MCF 10A (cell line): ENCODE measurements at regions not wholly inside any gene's neighbourhood (a gene's known extent, or its start where the extent isn't known, plus 50 kb on each side); places are given as distances from the start of the nearest gene placed in this dataset.

Experiments
- BruUV-seq: library from RNA; stranded (reverse); fragments of 400-500 nt; replicated peaks from 2 replicates; lab custom pipeline; 2021; lab: Mats Ljungman, UMichigan
- CTCF ChIA-PET: fragments of 300-600 bp; sonication (Branson Sonifier 250); formaldehyde crosslinking; extraction: SDS; loops from one replicate; lab custom pipeline; 2021; ENCODE audit warnings: antibody characterized with exemption, inconsistent platforms; lab: Yijun Ruan, JAX
- POLR2A ChIA-PET: fragments of 300-600, 350-650 bp; sonication (Branson Sonifier 250); formaldehyde crosslinking; extraction: SDS; loops from one replicate; lab custom pipeline; 2020; ENCODE audit warnings: antibody characterized with exemption, inconsistent platforms; lab: Yijun Ruan, JAX
- DNase-seq: peaks from one replicate; pipeline ENCODE4 v3.0.0-alpha.2; 2018; ENCODE audit not compliant: unreplicated experiment
- H3K27ac Mint-ChIP-seq: one replicate; pipeline ENCODE4 v1.8.0; 2022; ENCODE audit warnings: mild to moderate bottlenecking, low read depth, mixed read lengths; ENCODE audit not compliant: unreplicated experiment
- H3K27me3 Mint-ChIP-seq: one replicate; pipeline ENCODE4 v1.8.0; 2022; ENCODE audit warnings: mixed read lengths; ENCODE audit not compliant: insufficient read depth, unreplicated experiment
- H3K36me3 Mint-ChIP-seq: one replicate; pipeline ENCODE4 v1.8.0; 2022; ENCODE audit warnings: mild to moderate bottlenecking, moderate library complexity, mixed read lengths; ENCODE audit not compliant: insufficient read depth, unreplicated experiment
- H3K4me1 Mint-ChIP-seq: one replicate; pipeline ENCODE4 v1.8.0; 2022; ENCODE audit warnings: mixed read lengths; ENCODE audit not compliant: insufficient read depth, unreplicated experiment
- H3K4me3 Mint-ChIP-seq: one replicate; pipeline ENCODE4 v1.8.0; 2022; ENCODE audit warnings: mild to moderate bottlenecking, moderate library complexity, mixed read lengths; ENCODE audit not compliant: unreplicated experiment
- H3K9me3 Mint-ChIP-seq: one replicate; pipeline ENCODE4 v1.8.0; 2022; ENCODE audit warnings: mixed read lengths; ENCODE audit not compliant: unreplicated experiment
- intact Hi-C: fragments of 100-400 bp; cut with micrococcal nuclease; formaldehyde crosslinking; loops from 2 replicates; pipeline ENCODE4 v1.14.1; 2022
- TF ChIP-seq, protein P1 (sequence below): fragments of 200-600 bp; IDR thresholded peaks from one replicate; pipeline ENCODE4 v1.8.0; 2022; ENCODE audit warnings: antibody characterized with exemption, mild to moderate bottlenecking; ENCODE audit not compliant: unreplicated experiment

DNA sequence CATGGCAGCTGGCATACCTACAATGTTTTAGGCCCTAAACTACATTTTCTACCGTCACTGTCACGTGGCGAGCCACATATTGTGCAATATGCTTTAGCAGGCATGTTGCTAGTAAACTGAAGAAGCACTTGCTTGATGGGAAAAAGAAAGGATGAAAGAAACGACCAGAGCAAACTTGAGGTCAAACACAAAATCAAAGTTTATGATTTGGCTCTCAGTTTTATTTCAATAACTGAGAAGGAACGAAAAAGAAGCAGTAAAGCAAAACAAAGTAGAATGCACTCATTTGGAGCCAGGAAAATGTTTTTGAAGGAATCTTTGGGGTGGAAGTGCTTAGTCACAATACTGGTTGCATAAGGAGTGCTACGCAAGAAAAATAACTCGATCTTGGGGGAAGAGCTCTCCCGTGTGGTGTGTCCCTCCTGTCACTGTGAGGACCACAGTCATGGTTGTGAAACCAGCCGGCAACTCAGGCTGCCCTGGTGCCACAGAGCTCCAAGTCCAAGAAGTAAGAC, 349.8 kb downstream of the RBM43 start:
- TF ChIP-seq, protein P1, sequence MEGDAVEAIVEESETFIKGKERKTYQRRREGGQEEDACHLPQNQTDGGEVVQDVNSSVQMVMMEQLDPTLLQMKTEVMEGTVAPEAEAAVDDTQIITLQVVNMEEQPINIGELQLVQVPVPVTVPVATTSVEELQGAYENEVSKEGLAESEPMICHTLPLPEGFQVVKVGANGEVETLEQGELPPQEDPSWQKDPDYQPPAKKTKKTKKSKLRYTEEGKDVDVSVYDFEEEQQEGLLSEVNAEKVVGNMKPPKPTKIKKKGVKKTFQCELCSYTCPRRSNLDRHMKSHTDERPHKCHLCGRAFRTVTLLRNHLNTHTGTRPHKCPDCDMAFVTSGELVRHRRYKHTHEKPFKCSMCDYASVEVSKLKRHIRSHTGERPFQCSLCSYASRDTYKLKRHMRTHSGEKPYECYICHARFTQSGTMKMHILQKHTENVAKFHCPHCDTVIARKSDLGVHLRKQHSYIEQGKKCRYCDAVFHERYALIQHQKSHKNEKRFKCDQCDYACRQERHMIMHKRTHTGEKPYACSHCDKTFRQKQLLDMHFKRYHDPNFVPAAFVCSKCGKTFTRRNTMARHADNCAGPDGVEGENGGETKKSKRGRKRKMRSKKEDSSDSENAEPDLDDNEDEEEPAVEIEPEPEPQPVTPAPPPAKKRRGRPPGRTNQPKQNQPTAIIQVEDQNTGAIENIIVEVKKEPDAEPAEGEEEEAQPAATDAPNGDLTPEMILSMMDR = peak; percentile 17
- peak overlapping the region; percentile 51 for H3K4me3 Mint-ChIP-seq
- no peaks in the 10 kb centered on the region for H3K27me3 Mint-ChIP-seq
- H3K36me3 Mint-ChIP-seq = no peaks in the 10 kb centered on the region
- peak overlapping the region; percentile 70 for H3K27ac Mint-ChIP-seq
- intact Hi-C loops = loop anchor here (1.0 to 5.0 kb wide), 8 partner anchors 140 to 1315 kb away; partner anchors contain the start of gene RND3
- POLR2A ChIA-PET = interaction anchor here (0.6 to 2.3 kb wide), 17 partner anchors 9 to 769 kb away, joined by 3 to 11 read pairs (median 4); no protein-coding TSS in a partner anchor
- H3K4me1 Mint-ChIP-seq = peaks cover 21% of the 10 kb centered on the region
- no TSS peak for BruUV-seq
- CTCF ChIA-PET = interaction anchor here (0.6 to 2.0 kb wide), 19 partner anchors 9 to 488 kb away, joined by 3 to 10 read pairs (median 3); no protein-coding TSS in a partner anchor
- no peaks in the 10 kb centered on the region for H3K9me3 Mint-ChIP-seq
- DNase-seq = peak; percentile 90

DNA sequence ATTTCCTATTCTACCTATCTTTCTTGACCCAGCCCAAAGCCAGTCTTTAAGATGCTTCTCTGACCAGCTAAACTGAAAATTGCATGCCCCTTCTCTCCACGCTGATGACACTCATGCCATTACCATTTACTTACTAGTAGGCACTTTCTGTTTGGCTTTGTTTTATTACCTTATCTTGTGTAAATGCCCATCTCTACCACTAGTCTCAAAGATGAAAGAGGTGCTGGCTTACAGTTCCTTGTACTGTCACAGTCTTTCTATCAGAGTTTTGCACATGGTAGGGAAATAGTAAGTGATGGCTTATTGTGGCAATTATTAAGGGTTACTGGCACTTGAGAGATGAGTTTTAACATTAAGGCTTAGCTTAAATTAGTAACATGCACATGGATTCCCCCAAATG, 352.1 kb downstream of the RBM43 start:
- Mint-ChIP-seq H3K27me3 (no peaks in the 10 kb centered on the region), H3K4me3 (no peak overlapping the region), H3K4me1 (peaks cover 21% of the 10 kb centered on the region), H3K27ac (peak overlapping the region; percentile 1), H3K9me3 (no peaks in the 10 kb centered on the region), H3K36me3 (no peaks in the 10 kb centered on the region)
- BruUV-seq = no TSS peak
- DNase-seq = peak; percentile 1
- CTCF ChIA-PET = interaction anchor here (0.6 to 2.0 kb wide), 8 partner anchors 15 to 430 kb away, joined by 3 to 12 read pairs (median 4); no protein-coding TSS in a partner anchor
- POLR2A ChIA-PET = interaction anchor here (1.0 to 1.2 kb wide), 3 partner anchors 297 to 424 kb away, joined by 3 read pairs; no protein-coding TSS in a partner anchor
- intact Hi-C loops = loop anchor here (5.0 kb wide), 4 partner anchors 143 to 1312 kb away; no protein-coding TSS in a partner anchor
- TF ChIP-seq, protein P1 = no peak

DNA sequence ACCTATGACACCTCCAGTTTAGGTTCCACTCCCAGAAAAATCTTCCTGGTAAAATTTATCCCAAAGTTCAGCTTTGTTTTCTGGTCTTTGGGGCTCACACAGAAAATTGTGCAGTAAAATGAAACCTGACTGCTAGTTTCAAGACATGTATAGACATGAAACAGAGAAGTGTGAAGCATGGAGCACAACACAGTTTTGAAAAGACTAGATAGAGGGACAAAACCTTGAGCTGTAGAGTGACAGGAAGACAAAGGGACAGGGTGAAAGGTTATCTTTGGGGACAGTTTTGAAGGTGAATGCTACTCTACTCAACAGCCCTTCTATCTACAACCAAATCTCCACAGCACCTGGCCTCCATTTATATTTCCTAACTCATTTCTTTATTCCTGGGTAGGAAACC, 352.6 kb downstream of the RBM43 start:
- Mint-ChIP-seq H3K9me3 (no peaks in the 10 kb centered on the region), H3K4me3 (no peak overlapping the region), H3K27me3 (no peaks in the 10 kb centered on the region), H3K36me3 (no peaks in the 10 kb centered on the region), H3K4me1 (peaks cover 21% of the 10 kb centered on the region), H3K27ac (peak overlapping the region; percentile 1)
- POLR2A ChIA-PET = interaction anchor here (0.6 to 1.4 kb wide), 5 partner anchors 289 to 1107 kb away, joined by 3 to 8 read pairs (median 3); no protein-coding TSS in a partner anchor
- BruUV-seq = no TSS peak
- DNase-seq = peak; percentile 1
- CTCF ChIA-PET = interaction anchor here (0.6 to 2.0 kb wide), 8 partner anchors 14 to 1193 kb away, joined by 3 to 12 read pairs (median 4); no protein-coding TSS in a partner anchor
- intact Hi-C loops = no loop called here
- TF ChIP-seq, protein P1 = no peak

DNA sequence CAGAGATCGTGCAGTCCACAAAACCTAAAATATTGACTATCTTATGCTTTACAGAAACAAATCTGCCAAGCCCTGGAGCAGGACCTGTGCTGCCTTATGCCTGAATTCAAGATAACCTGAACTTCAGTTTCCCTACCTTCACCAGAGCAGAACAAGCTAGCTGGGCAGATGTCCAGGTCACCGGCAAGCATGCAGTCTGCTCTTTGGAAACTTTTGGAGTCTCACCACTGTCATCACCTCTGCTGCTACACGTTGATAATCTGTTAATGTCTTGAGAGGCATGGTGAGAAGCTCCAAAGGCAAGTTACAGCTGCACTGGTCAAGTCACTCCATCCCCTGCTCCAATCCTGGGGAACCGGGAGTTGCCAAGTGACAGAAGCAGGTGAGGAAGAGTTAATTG, 354.2 kb downstream of the RBM43 start:
- TF ChIP-seq, protein P1 = no peak
- Mint-ChIP-seq H3K36me3 (no peaks in the 10 kb centered on the region), H3K9me3 (no peaks in the 10 kb centered on the region), H3K27me3 (no peaks in the 10 kb centered on the region), H3K4me1 (peaks cover 21% of the 10 kb centered on the region), H3K4me3 (no peak overlapping the region), H3K27ac (no peak overlapping the region)
- intact Hi-C loops = no loop called here
- DNase-seq = no peak
- ChIA-PET POLR2A (interaction anchor here (1.4 kb wide), 1 partner anchor 422 kb away, joined by 8 read pairs; no protein-coding TSS in a partner anchor), CTCF (interaction anchor here (0.6 to 2.5 kb wide), 5 partner anchors 26 to 1097 kb away, joined by 3 to 5 read pairs (median 3); no protein-coding TSS in a partner anchor)
- no TSS peak for BruUV-seq
